Fibroblast of skin of scalp (primary cell): ENCODE measurements at regions not wholly inside any gene's neighbourhood (a gene's known extent, or its start where the extent isn't known, plus 50 kb on each side); places are given as distances from the start of the nearest gene placed in this dataset.
"Not testable (repeated sequence)": the region's sequence is repeated elsewhere in the genome, so short reads cannot be mapped to it uniquely, and the experiment has no call there.

ENCODE experiments used
- DNase-seq: peaks from one replicate; pipeline ENCODE4 v3.0.0-alpha.2; 2013

DNA sequence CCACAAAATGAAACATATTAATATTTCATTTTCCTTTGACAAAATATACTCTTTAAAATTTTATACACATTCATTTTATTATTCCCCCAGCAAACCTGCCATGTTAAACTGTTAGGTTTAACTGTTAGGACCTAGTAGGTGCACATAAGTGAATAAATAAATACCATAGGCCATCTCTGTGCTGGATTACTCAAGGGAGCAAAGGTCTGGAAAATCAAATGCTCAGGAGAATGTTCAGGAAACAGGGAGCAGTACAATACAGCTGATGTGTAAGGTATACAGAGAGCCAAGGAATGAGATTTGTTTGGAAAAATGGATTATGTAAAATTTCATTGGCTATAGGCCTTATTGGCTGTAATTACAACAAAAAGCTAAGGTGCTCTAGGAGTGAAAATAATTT is 339.3 kb downstream of the BCKDHB start:
- no peak for DNase-seq

DNA sequence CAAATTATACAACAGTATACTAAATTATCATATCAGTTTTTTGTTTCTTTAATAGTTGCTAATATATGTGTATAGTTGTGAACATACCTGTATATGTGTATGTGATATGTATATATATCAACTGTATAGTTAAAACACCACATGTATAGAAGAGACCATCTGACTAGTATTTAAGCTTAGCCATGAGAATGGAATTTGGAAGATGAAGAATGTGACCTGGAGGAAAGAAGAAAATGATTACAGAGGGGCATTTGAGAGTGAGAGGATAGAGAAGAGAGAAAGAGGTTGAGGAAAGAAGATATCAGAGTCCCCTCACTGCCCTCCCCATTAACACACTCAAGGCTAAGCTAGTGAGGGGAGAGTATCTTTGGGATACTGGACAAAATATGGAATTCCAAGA is 335.9 kb downstream of the BCKDHB start:
- no peak for DNase-seq

DNA sequence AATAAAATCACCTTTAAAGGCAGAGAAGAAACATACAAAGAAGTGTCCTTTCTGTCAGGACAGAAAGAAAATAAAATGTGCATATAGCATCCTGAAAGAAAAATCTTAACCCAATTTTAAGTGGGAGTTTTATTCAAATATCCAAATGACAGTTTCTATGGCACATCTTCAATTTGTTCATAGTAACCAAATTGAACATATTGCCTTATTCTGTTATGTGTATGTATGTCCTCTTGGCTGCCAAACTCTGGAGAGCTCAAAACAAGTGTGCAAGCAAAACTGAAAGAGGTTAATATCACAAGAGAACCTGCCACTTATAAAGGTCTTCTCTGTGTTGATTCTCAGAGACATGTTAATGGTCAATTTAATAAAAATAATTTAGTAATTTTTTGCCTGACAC is 334.7 kb downstream of the BCKDHB start:
- no peak for DNase-seq

DNA sequence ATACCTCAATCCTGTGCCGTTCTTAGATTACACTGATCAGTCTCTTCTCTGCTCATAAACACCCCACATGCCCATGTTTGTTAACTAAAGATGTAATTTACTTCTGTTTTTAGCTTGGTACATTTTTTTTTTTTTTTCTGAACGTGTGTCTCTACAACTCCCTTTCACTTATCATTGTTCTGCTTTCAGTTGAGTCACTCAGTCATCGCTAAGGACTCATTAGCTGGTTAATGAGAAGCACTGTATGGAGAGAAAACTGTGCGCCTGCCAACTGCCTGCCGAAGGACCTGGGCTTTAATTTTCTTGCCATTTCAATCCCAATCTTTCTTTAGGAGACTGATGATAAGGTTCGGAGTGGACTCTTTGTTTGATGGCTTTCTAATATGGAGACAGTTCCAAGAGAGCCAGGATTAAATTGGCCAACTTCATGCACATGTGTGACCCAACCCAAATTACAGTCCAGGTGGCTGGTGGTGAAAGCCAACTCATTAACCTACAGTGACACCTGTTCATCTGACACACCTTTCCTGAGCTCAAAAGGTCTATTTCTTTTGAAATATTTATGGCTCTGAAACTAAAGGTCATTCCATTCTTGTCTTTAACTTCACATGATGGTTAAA is 334.1 kb downstream of the BCKDHB start:
- DNase-seq: no peak

DNA sequence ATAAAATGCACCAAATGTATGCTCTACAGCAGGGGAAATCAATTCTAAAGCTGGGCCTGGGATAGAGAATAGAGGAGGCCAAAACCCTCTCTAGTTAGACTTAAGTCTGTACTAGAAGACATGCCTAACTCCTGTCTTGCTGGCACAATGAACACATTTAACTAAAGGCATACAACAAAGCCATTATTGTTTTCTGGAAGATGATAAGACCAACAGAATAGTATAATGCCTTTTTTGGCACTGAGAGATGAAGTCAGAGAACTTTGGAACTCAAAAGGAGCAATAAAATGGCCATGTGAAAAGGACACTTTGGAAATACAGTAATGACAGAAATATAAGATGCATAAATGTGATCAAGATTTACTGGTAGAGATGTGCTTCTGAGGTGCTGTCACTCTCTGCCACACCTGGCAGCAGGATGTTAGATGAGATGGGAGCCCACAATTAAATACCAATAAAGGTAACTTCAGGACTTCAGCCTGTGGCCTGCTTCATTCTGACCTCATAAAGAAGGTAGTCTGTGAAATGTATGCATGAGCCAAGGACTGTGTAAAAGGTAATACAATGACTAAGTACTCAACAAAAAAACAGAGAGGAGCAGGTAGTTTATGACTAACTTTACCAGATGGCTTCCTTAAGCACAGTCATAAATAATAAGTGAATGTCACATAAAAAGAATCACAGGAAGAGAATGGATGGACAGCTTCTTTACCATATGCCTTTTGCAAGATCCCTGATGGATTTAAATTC is 333.4 kb downstream of the BCKDHB start:
- DNase-seq: no peak

DNA sequence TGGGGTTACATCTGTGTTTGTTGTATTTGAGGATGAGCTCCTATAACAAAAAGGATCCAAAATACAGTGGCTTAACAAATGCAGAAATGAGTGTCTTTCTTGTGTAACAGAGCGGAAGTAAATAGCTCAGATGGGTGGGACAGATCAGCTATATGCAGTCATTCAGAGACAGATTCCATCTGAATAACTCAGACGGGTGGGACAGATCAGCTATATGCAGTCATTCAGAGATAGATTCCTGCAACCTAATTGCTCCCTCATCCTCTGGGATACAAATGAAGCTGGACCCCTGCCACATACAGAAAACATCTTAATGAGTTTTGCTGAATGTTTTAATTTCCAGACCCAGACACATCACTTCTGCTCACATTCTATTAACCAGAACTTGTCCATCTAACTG is 332.3 kb downstream of the BCKDHB start:
- DNase-seq: peak; percentile 95

DNA sequence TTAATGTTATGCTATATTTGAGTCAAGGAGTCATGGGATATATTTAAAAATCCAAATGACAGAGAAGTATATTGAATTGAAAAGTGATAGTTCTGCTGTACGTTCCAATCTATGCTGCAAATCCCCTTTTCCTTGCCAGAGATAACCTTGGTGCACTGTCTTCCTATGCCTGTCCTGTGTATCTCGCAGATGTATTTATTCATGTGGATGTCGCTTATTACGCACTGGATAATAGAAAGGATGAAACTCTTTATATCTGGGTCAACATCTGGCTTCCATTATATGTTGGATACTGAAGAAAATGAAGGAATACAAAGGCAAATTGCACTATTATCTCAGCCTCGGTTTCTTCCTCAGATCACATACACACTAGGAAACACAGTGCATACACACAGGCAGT is 331.3 kb downstream of the BCKDHB start:
- no peak for DNase-seq

DNA sequence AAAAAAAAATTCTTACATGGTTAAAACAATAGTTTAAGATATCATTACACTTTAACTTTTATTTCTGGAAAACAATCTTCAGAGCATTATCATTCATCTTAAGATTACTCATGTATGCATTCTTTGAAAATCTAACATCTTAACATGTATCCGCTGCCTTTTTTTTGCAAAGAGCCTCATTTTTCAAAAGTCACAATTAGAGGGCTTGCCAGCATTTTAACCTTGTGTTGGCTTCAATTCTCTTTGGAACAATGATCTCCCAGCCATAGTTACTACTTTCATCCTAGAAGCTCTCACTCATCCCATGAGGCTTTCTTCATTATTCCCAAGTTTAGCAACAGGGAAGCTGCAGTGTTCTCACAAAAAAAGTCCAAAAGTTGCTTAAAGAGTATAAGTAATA is 330.8 kb downstream of the BCKDHB start:
- DNase-seq: peak; percentile 54

DNA sequence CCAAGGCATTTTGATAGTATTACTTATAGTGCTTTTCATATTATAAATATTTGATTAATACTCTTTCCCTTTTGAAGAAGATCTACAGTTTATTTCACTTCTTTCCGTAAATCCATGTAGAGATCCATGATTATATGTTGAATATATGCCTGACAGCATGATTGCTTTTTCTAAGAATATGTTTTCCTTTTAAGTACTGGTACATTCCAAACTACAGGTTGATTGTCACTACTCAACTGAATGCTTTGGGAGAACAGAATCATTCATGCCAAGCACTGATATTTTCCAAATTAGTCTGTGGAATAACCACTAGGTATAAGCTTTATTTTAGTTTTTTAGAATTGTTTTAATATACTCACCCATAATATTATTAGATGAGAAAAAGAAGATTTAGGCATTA is 330.2 kb downstream of the BCKDHB start:
- DNase-seq: no peak

DNA sequence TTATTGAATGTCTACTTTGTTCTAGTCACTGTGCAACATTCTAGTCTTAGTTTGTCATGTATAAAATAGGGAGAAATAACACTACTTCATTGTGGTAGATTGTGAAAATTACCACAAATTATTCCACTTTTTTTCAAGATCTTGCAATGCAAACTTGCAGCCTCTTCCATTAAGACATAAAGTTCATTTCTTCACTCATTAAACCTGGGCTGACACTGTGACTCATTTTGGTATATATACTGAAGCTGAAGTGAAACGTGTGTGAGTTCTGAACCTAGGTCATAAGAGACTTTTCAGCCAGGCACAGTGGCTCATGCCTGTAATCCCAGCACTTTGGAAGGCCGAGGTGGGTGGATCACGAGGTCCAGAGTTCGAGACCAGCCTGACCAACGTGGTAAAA is 329.0 kb downstream of the BCKDHB start:
- no peak for DNase-seq

DNA sequence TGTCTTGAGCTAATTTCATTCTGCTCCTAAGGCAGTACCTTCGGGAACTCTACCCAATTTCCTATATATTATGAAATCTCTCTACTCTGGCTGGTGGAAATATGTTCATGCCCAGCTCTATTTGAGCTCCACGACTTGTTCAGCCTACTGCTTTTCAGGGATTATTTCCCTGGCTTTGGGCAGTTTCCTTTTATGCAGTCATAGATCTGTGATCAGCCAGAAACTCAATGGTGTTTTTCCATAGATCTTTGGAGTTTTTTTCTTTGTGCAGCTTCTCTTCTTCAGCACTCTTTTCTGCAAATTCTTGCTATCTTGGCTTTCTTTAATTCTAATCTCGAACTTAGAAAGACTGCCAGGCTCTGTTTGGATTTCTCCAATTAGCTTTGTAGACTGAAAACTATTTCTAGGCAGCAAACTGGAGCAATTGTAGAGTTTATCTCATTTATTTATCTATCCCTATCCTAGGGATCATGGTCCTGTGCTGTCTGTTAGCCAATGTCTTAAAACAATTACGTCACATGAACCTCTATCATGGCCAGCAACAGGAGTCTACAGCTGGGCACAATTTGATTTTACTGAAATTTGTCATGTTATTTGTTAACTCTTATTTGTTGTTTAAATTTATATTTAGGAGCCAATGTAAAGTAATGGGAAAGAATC is 328.4 kb downstream of the BCKDHB start:
- DNase-seq: no peak

DNA sequence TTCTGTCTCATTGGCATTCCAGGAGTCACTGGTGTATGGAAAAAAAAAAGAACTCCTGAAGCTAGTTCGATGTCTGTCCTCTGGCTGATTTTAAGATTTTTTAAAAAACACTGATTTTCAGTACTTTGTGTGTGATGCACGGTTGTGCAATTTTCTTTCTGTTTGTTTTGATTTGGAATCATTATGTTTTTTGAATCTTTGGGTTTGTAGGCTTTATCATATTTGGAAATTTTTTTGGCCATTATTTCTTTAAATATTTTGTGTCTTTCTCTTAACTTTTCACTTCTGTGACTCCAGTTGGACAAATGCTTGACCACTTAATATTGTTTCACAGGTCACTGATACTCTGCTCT is 327.2 kb downstream of the BCKDHB start:
- DNase-seq: no peak

DNA sequence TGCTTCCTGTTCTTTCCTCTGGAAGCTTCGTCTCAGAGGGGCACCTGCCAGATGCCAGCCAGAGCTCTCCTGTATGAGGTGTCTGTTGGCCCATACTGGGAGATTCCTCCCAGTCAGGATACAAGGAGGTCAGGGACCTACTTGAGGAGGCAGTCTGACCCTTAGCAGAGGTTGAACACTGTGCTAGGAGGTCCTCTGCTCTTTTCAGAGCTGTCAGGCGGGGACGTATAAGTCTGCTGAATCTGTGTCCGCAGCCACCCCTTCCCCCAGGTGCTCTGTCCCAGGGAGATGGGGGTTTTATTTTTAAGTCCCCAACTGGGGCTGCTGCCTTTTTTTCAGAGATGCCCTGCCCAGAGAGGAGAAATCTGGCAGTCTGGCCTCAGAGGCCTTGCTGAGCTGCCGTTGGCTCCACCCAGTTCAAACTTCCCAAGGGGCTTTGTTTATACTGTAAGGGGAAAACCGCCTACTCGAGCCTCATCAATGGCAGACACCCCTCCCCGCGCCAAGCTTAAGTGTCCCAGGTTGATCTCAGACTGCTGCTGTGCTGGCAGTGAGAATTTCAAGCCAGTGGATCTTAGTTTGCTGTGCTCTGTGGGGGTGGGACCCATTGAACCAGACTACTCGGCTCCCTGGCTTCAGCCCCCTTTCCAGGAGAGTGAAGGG is 326.7 kb downstream of the BCKDHB start:
- peak; percentile 29 for DNase-seq

DNA sequence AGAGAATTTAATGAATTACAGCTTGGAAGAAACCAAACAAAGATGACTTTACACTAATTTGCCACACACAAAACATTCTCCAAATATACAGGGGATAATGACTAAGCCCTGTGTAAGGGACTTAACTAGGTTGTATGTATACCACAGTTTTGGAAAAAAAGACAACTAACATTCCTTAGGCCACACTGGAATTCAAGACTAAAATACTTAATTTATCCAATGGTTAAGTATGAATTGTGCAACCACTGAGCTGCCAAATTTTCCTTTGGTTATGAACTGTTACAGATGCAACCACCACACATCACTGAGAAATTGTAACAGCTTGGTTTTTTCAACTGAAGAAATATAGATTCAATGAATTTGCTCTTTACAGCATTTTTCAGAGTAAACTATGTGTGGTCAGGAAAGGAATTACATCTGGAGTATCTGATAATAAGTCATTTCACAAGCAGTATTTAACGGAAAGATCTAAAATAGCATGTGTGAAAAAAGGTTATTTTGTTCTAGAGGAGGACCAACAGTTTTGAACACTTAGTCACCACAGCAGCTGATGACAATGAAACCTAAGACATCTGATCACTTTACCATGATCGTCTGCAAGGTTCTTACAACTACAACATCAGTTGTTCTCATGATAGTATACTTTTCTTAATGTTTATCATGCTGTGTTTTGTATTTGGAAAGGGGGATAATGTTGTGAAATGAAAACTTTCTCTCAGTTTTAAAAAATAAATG is 318.8 kb downstream of the BCKDHB start:
- DNase-seq: peak; percentile 99

DNA sequence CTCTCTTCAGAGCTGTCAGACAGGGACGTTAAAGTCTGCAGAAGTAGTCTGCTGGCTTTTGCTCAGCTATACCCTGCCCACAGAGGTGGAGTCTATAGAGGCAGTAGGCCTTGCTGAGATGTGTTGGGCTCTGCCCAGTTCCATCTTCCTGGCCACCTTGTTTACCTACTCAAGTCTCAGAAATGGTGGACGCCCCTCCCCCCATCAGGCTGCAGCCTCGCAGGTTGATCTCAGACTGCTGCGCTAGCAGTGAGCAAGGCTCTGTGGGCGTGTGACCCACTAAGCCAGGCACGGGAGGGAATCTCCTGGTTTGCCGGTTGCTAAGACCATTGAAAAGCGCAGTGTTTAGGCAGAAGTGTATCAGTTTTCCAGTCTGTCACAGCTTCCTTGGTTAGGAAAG is 305.0 kb downstream of the BCKDHB start:
- DNase-seq: no peak

DNA sequence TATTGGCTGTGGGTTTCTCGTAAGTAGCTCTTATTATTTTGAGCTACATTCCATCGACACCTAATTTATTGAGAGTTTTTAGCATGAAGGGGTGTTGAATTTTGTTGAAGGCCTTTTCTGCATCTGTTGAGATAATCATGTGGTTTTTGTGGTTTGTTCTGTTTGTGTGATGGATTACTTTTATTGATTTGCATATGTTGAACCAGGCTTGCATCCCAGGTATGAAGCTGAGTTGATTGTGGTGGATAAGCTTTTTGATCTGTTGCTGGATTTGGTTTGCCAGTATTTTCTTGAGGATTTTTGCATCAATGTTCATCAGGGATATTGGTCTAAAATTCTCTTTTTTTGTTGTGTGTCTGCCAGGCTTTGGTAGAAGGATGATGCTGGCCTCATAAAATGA is 301.5 kb downstream of the BCKDHB start:
- not testable (repeated sequence) for DNase-seq

DNA sequence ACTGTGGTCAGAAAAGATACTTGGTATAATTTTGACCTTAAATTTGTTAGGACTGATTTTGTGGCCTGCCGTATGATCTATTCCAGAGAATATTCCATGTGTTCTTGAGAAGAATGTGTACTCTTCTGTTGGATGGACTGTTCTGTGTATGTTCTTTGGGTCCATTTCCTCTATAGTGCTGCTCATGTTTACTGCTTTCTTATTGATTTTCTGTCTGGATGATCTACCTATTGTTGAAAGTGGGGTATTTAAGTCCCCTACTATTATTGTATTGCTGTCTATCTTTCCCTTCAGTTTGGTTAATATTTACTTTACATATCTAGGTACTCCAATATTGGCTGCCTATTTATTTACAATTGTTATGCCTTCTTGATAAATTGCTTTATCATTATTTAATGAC is 298.4 kb downstream of the BCKDHB start:
- no peak for DNase-seq

DNA sequence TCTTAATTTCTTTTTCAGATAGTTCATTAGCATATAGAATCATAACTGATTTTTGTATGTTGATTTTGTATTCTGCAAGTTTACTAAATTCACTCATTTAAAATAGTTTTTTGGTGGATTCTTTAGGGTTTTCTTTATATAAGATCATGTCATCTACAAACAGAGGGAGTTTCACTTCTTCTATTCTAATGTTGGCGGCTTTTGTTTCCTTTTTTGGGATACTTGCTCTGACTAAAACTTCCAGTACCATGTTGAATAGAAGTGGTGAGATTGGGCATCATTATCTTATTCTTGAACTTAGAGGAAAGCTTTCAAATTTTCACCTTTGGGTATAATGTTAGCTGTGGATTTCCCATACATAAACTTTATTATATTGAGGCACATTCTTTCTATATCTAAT is 296.9 kb downstream of the BCKDHB start:
- DNase-seq: no peak

DNA sequence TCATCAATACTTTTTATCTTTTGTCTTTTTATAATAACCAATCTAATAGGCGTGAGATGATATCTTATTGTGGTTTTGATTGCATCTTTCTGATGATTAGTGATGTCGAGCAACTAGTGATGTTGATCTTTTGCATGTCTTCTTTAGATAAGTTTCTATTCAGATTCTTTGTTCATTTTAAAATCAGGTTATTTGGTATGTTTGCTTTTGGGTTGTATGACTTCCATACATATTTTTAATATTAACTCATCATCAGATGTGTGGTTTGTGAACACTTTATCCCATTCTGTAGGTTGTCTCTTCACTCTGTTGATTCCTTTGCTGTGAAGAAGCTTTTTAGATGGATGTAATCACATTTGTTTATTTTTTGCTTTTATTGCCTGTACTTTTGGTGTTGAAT is 295.8 kb downstream of the BCKDHB start:
- DNase-seq: peak; percentile 59
